ENCODE measurements at regions not wholly inside any gene's neighbourhood (a gene's known extent, or its start where the extent isn't known, plus 50 kb on each side); places are given as distances from the start of the nearest gene placed in this dataset.

- H3K9ac ChIP-seq = no peak overlapping the region
- 38% methylated on average over 6 of the region's 6 CpGs for WGBS (ENCODE audit: low lambda C conversion rate)
These were observed 50.1 kb upstream of the CRTAC1 start for GRCh38 chr10:98080494-98080893.

More at GRCh38 chr10:98080494-98080893, 50.1 kb upstream of the CRTAC1 start:
- POLR2A ChIA-PET = no interaction called here
- H3K36me3 ChIP-seq (replicated peaks in 1 of 2; ENCODE audit: control insufficient read depth in 1 of 2, insufficient read depth in 2 of 2, low read length in 1 of 2) = no peaks in the 10 kb centered on the region
- no peak overlapping the region for H2AFZ ChIP-seq (ENCODE audit: low read depth)
- CTCF ChIA-PET = interaction anchor here (0.7 to 2.0 kb wide), 4 partner anchors 12 to 229 kb away, joined by 3 to 4 read pairs (median 3); no protein-coding TSS in a partner anchor
- no peak for DNase-seq
- no peaks in the 10 kb centered on the region for H3K9me2 ChIP-seq
- no peak overlapping the region for H3K4me3 ChIP-seq (ENCODE audit: low read depth in 2 of 2, low read length in 1 of 2)
- H3K4me1 ChIP-seq (ENCODE audit: control insufficient read depth in 1 of 2, insufficient read depth in 2 of 2, low read depth in 1 of 2, low read length in 1 of 2) = no peaks in the 10 kb centered on the region; a peak in 1 of 4 replicates
- no peaks in the 10 kb centered on the region for H3K9me3 ChIP-seq
- H3K27ac ChIP-seq (ENCODE audit: low read depth in 2 of 2, low read length in 1 of 2) = no peak overlapping the region
- H4K20me1 ChIP-seq (ENCODE audit: insufficient read depth) = no peaks in the 10 kb centered on the region
- TF ChIP-seq RCOR1 (IDR thresholded peaks at IDR 0.05; ENCODE audit: low read length) (no peak), GABPA (IDR thresholded peaks at IDR 0.05; ENCODE audit: low read depth) (no peak), PBX3 (IDR thresholded peaks at IDR 0.05) (no peak), GATA2 (CRISPR knock-in tag; IDR thresholded peaks at IDR 0.05) (no peak), TEAD4 (IDR thresholded peaks at IDR 0.05; ENCODE audit: borderline replicate concordance, insufficient read depth) (no peak), RXRA (IDR thresholded peaks at IDR 0.05; ENCODE audit: borderline replicate concordance, low read depth) (no peak), USF1 (IDR thresholded peaks at IDR 0.05; ENCODE audit: borderline replicate concordance, low read depth) (no peak), FOSL2 (IDR thresholded peaks at IDR 0.05; ENCODE audit: borderline replicate concordance, low read depth) (no peak), SIN3A (IDR thresholded peaks at IDR 0.05; ENCODE audit: borderline replicate concordance, low read depth, low read length) (no peak), ZBTB33 (IDR thresholded peaks at IDR 0.05; ENCODE audit: borderline replicate concordance, low read depth) (no peak), MXI1 (IDR thresholded peaks at IDR 0.05; ENCODE audit: low read depth, low read length) (no peak), POLR2AphosphoS5 (IDR thresholded peaks at IDR 0.05; ENCODE audit: low read depth, low read length) (no peak), SMC3 (IDR thresholded peaks at IDR 0.05; ENCODE audit: low read depth, low read length) (no peak), RAD21 (IDR thresholded peaks at IDR 0.05; ENCODE audit: low read length) (no peak)
- H3F3A ChIP-seq (replicated peaks; ENCODE audit: insufficient read depth) = no peaks in the 10 kb centered on the region
- H3K79me2 ChIP-seq (ENCODE audit: insufficient read depth) = no peaks in the 10 kb centered on the region
- H3K4me2 ChIP-seq = no peak overlapping the region
- no peaks in the 10 kb centered on the region for H3K27me3 ChIP-seq (ENCODE audit: insufficient read depth)

Data from SK-N-SH (cell line).